GM23338 (cell line): ENCODE measurements at regions not wholly inside any gene's neighbourhood (a gene's known extent, or its start where the extent isn't known, plus 50 kb on each side); places are given as distances from the start of the nearest gene placed in this dataset.

Source experiments
- ATAC-seq: fragments of 200-7000 bp; cut with Tn5 transposase; 3 replicates; pipeline ENCODE4 v1.9.1; 2020
- DNase-seq: peaks from one replicate; pipeline ENCODE4 v3.0.0-alpha.2; 2015; ENCODE audit warnings: low spot score
- H2AFZ ChIP-seq: fragments of 200-600 bp; sonication (generic); 2 replicates; pipeline ENCODE4 v1.8.0; 2016; ENCODE audit warnings: antibody characterized with exemption, mild to moderate bottlenecking, moderate library complexity
- H3F3A ChIP-seq: fragments of 200-600 bp; sonication (generic); replicated peaks from 2 replicates; pipeline ENCODE4 v1.8.0; 2017; ENCODE audit warnings: antibody characterized with exemption, mixed run types, low read depth
- H3K27ac ChIP-seq: fragments of 200-600 bp; sonication (generic); 2 replicates; pipeline ENCODE4 v1.6.1; 2016; ENCODE audit warnings: low read depth
- H3K27me3 ChIP-seq: fragments of 200-600 bp; sonication (generic); 2 replicates; pipeline ENCODE4 v1.8.0; 2016; ENCODE audit warnings: mild to moderate bottlenecking, mixed run types, moderate library complexity; ENCODE audit not compliant: insufficient read depth
- H3K36me3 ChIP-seq: fragments of 200-600 bp; sonication (generic); 2 replicates; pipeline ENCODE4 v1.8.0; 2016; ENCODE audit warnings: mild to moderate bottlenecking; ENCODE audit not compliant: insufficient read depth
- H3K4me1 ChIP-seq: fragments of 200-600 bp; sonication (generic); 2 replicates; pipeline ENCODE4 v1.8.0; 2016; ENCODE audit warnings: mild to moderate bottlenecking, moderate library complexity; ENCODE audit not compliant: insufficient read depth
- H3K4me2 ChIP-seq: fragments of 200-600 bp; sonication (generic); 2 replicates; pipeline ENCODE4 v1.7.1; 2017; ENCODE audit warnings: mixed run types
- H3K4me3 ChIP-seq: fragments of 200-600 bp; sonication (generic); 2 replicates; pipeline ENCODE4 v1.6.1; 2016; ENCODE audit warnings: mixed run types
- H3K79me2 ChIP-seq: fragments of 200-600 bp; sonication (generic); replicated peaks from 2 replicates; pipeline ENCODE4 v1.8.0; 2017; ENCODE audit warnings: mild to moderate bottlenecking; ENCODE audit not compliant: insufficient read depth
- H3K9me2 ChIP-seq: fragments of 200-600 bp; sonication (generic); 2 replicates; pipeline ENCODE4 v1.8.0; 2017; ENCODE audit not compliant: insufficient read depth
- H4K20me1 ChIP-seq: fragments of 200-600 bp; sonication (generic); replicated peaks from 2 replicates; pipeline ENCODE4 v1.8.0; 2017; ENCODE audit warnings: mild to moderate bottlenecking; ENCODE audit not compliant: insufficient read depth
- H3K27ac Mint-ChIP-seq: 2 replicates; pipeline ENCODE4 v1.8.0; 2020; ENCODE audit warnings: inconsistent platforms, mild to moderate bottlenecking, moderate library complexity, mixed read lengths
- H3K27me3 Mint-ChIP-seq: 3 replicates; pipeline ENCODE4 v1.8.0; 2022; ENCODE audit warnings: low read depth, mild to moderate bottlenecking, moderate library complexity, mixed read lengths, inconsistent platforms; ENCODE audit not compliant: insufficient read depth, poor library complexity
- H3K36me3 Mint-ChIP-seq: 3 replicates; pipeline ENCODE4 v1.8.0; 2021; ENCODE audit warnings: low read depth, mild to moderate bottlenecking, inconsistent platforms, moderate library complexity, mixed read lengths
- H3K4me1 Mint-ChIP-seq: 3 replicates; pipeline ENCODE4 v1.8.0; 2020; ENCODE audit warnings: mild to moderate bottlenecking, inconsistent platforms, mixed read lengths
- H3K4me3 Mint-ChIP-seq: 3 replicates; pipeline ENCODE4 v1.8.0; 2021; ENCODE audit warnings: moderate library complexity, mild to moderate bottlenecking, inconsistent platforms, mixed read lengths
- H3K9me3 Mint-ChIP-seq: 3 replicates; pipeline ENCODE4 v1.8.0; 2020; ENCODE audit warnings: moderate library complexity, mild to moderate bottlenecking, inconsistent platforms, mixed read lengths
- CREB1 ChIP-seq: fragments of 250-450 bp; sonication (Bioruptor Pico); IDR thresholded peaks from 2 replicates; pipeline ENCODE4 v1.5.0; 2020; ENCODE audit warnings: low read depth, mild to moderate bottlenecking, moderate library complexity
- EZH2phosphoT487 ChIP-seq: fragments of 200-600 bp; sonication (generic); IDR thresholded peaks from one replicate; pipeline ENCODE4 v1.8.1; 2018; ENCODE audit warnings: antibody characterized with exemption; ENCODE audit not compliant: unreplicated experiment
- NANOG ChIP-seq: IDR thresholded peaks from 2 replicates; pipeline ENCODE4 v1.6.1; 2016; ENCODE audit warnings: antibody characterized with exemption, borderline replicate concordance
- REST ChIP-seq: IDR thresholded peaks from one replicate; pipeline ENCODE4 v1.6.1; 2018; ENCODE audit warnings: antibody characterized with exemption; ENCODE audit not compliant: unreplicated experiment
- STAT1 ChIP-seq: IDR thresholded peaks from one replicate; pipeline ENCODE4 v1.6.1; 2016; ENCODE audit warnings: antibody characterized with exemption; ENCODE audit not compliant: unreplicated experiment
- ZNF114 ChIP-seq: fragments of 250-450 bp; sonication (Bioruptor Pico); IDR thresholded peaks from 2 replicates; pipeline ENCODE4 v1.5.0; 2020; ENCODE audit warnings: mild to moderate bottlenecking, moderate library complexity
- ZNF331 ChIP-seq: fragments of 250-450 bp; sonication (Bioruptor Pico); IDR thresholded peaks from 2 replicates; pipeline ENCODE4 v1.5.0; 2020; ENCODE audit warnings: low read depth, mild to moderate bottlenecking, moderate library complexity
- TF ChIP-seq, protein P1 (sequence below): IDR thresholded peaks from 2 replicates; pipeline ENCODE4 v1.6.1; 2016; ENCODE audit warnings: antibody characterized with exemption
- TF ChIP-seq, protein P2 (sequence below): fragments of 250-450 bp; sonication (Bioruptor Pico); IDR thresholded peaks from 2 replicates; pipeline ENCODE4 v1.5.0; 2020; ENCODE audit warnings: mild to moderate bottlenecking, moderate library complexity

GRCh38 chr10:123385508-123386080 lies 231.4 kb downstream of the BUB3 start:
- H3K27ac Mint-ChIP-seq, result no peak overlapping the region
- H3K9me3 Mint-ChIP-seq, result peaks cover 52% of the 10 kb centered on the region
- DNase-seq (no peak), ATAC-seq (no peak)
- TF ChIP-seq NANOG (no peak), ZNF331 (CRISPR knock-in tag) (peak; percentile 97)
- peaks cover 54% of the 10 kb centered on the region for H3K36me3 Mint-ChIP-seq
- Histone ChIP-seq H3K79me2 (no peaks in the 10 kb centered on the region), H3K36me3 (peaks cover 5% of the 10 kb centered on the region; the same call in 1 of the 2 replicates), H3K4me2 (no peak overlapping the region), H3K27me3 (no peaks in the 10 kb centered on the region), H3K27ac (no peak overlapping the region), H3K4me3 (no peak overlapping the region), H2AFZ (no peak overlapping the region), H3K9me2 (0 out of 2 replicates have a peak, but pooled peaks cover 5% of the 10 kb centered on the region), H4K20me1 (no peaks in the 10 kb centered on the region), H3F3A (no peaks in the 10 kb centered on the region), H3K4me1 (no peaks in the 10 kb centered on the region)
- no peaks in the 10 kb centered on the region for H3K4me1 Mint-ChIP-seq
- peaks cover 8% of the 10 kb centered on the region for H3K27me3 Mint-ChIP-seq
- H3K4me3 Mint-ChIP-seq, result no peak overlapping the region

GRCh38 chr10:123389520-123389919 lies 235.3 kb downstream of the BUB3 start:
- no peaks in the 10 kb centered on the region for H3K4me1 ChIP-seq
- peaks cover 5% of the 10 kb centered on the region; the same call in 1 of the 2 replicates for H3K36me3 ChIP-seq
- ATAC-seq (no peak), DNase-seq (no peak)
- peaks cover 49% of the 10 kb centered on the region for H3K36me3 Mint-ChIP-seq
- TF ChIP-seq, protein P1, sequence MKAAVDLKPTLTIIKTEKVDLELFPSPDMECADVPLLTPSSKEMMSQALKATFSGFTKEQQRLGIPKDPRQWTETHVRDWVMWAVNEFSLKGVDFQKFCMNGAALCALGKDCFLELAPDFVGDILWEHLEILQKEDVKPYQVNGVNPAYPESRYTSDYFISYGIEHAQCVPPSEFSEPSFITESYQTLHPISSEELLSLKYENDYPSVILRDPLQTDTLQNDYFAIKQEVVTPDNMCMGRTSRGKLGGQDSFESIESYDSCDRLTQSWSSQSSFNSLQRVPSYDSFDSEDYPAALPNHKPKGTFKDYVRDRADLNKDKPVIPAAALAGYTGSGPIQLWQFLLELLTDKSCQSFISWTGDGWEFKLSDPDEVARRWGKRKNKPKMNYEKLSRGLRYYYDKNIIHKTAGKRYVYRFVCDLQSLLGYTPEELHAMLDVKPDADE, result no peak
- TF ChIP-seq, protein P2, sequence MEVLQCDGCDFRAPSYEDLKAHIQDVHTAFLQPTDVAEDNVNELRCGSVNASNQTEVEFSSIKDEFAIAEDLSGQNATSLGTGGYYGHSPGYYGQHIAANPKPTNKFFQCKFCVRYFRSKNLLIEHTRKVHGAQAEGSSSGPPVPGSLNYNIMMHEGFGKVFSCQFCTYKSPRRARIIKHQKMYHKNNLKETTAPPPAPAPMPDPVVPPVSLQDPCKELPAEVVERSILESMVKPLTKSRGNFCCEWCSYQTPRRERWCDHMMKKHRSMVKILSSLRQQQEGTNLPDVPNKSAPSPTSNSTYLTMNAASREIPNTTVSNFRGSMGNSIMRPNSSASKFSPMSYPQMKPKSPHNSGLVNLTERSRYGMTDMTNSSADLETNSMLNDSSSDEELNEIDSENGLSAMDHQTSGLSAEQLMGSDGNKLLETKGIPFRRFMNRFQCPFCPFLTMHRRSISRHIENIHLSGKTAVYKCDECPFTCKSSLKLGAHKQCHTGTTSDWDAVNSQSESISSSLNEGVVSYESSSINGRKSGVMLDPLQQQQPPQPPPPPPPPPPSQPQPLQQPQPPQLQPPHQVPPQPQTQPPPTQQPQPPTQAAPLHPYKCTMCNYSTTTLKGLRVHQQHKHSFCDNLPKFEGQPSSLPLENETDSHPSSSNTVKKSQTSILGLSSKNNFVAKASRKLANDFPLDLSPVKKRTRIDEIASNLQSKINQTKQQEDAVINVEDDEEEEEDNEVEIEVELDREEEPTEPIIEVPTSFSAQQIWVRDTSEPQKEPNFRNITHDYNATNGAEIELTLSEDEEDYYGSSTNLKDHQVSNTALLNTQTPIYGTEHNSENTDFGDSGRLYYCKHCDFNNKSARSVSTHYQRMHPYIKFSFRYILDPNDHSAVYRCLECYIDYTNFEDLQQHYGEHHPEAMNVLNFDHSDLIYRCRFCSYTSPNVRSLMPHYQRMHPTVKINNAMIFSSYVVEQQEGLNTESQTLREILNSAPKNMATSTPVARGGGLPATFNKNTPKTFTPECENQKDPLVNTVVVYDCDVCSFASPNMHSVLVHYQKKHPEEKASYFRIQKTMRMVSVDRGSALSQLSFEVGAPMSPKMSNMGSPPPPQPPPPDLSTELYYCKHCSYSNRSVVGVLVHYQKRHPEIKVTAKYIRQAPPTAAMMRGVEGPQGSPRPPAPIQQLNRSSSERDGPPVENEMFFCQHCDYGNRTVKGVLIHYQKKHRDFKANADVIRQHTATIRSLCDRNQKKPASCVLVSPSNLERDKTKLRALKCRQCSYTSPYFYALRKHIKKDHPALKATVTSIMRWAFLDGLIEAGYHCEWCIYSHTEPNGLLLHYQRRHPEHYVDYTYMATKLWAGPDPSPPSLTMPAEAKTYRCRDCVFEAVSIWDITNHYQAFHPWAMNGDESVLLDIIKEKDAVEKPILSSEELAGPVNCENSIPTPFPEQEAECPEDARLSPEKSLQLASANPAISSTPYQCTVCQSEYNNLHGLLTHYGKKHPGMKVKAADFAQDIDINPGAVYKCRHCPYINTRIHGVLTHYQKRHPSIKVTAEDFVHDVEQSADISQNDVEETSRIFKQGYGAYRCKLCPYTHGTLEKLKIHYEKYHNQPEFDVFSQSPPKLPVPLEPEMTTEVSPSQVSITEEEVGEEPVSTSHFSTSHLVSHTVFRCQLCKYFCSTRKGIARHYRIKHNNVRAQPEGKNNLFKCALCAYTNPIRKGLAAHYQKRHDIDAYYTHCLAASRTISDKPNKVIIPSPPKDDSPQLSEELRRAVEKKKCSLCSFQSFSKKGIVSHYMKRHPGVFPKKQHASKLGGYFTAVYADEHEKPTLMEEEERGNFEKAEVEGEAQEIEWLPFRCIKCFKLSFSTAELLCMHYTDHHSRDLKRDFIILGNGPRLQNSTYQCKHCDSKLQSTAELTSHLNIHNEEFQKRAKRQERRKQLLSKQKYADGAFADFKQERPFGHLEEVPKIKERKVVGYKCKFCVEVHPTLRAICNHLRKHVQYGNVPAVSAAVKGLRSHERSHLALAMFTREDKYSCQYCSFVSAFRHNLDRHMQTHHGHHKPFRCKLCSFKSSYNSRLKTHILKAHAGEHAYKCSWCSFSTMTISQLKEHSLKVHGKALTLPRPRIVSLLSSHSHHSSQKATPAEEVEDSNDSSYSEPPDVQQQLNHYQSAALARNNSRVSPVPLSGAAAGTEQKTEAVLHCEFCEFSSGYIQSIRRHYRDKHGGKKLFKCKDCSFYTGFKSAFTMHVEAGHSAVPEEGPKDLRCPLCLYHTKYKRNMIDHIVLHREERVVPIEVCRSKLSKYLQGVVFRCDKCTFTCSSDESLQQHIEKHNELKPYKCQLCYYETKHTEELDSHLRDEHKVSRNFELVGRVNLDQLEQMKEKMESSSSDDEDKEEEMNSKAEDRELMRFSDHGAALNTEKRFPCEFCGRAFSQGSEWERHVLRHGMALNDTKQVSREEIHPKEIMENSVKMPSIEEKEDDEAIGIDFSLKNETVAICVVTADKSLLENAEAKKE (CRISPR knock-in tag), result no peak
- TF ChIP-seq ZNF114 (no peak), NANOG (no peak), STAT1 (no peak), CREB1 (CRISPR knock-in tag) (no peak), EZH2phosphoT487 (no peak), REST (no peak)
- H3K4me3 Mint-ChIP-seq, result no peak overlapping the region
- H4K20me1 ChIP-seq, result no peaks in the 10 kb centered on the region
- no peaks in the 10 kb centered on the region for H3K9me2 ChIP-seq
- no peaks in the 10 kb centered on the region for H3K4me1 Mint-ChIP-seq
- no peaks in the 10 kb centered on the region for H3K27me3 ChIP-seq
- H3K4me3 ChIP-seq, result no peak overlapping the region
- H3K9me3 Mint-ChIP-seq, result peaks cover 53% of the 10 kb centered on the region
- H3K4me2 ChIP-seq, result no peak overlapping the region
- no peak overlapping the region for H3K27ac Mint-ChIP-seq
- H3K79me2 ChIP-seq, result no peaks in the 10 kb centered on the region
- H3K27me3 Mint-ChIP-seq, result peaks cover 7% of the 10 kb centered on the region
- H3K27ac ChIP-seq, result no peak overlapping the region
- H3F3A ChIP-seq, result no peaks in the 10 kb centered on the region
- no peak overlapping the region for H2AFZ ChIP-seq
